ELR (cell line): ENCODE measurements at regions not wholly inside any gene's neighbourhood (a gene's known extent, or its start where the extent isn't known, plus 50 kb on each side); places are given as distances from the start of the nearest gene placed in this dataset.
"Not testable (repeated sequence)": the region's sequence is repeated elsewhere in the genome, so short reads cannot be mapped to it uniquely, and the experiment has no call there.

Experiments used
- DNase-seq: peaks from one replicate; pipeline ENCODE4 v3.0.0-alpha.2; 2015; ENCODE audit warnings: low read depth

DNA sequence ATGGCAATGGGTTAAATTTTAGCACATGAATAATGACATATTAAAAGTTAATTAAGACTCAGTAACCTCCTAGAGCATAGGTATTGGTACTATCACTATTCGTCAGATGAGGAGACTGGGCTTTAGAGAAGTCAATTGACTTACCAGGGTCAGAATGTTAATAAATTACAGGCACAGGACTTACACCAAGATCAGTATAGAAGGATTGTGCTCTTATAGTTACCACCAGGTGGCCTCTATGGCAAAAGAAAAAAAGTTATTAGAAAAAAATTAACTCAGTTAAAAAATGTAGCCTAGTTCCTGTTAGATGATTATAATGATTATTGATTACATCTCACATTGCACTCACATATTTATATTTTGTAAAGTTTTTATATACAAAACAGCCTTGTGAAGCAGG, 1163.7 kb downstream of the FAM181B start:
- no peak for DNase-seq

- DNase-seq = no peak
Observed at GRCh38 chr11:81568918-81569317, 1164.7 kb downstream of the FAM181B start.

- no peak for DNase-seq
Observed at GRCh38 chr11:81548123-81548522, 1185.5 kb downstream of the FAM181B start.

GRCh38 chr11:81539806-81540205, 1193.9 kb downstream of the FAM181B start:
- not testable (repeated sequence) for DNase-seq

DNA sequence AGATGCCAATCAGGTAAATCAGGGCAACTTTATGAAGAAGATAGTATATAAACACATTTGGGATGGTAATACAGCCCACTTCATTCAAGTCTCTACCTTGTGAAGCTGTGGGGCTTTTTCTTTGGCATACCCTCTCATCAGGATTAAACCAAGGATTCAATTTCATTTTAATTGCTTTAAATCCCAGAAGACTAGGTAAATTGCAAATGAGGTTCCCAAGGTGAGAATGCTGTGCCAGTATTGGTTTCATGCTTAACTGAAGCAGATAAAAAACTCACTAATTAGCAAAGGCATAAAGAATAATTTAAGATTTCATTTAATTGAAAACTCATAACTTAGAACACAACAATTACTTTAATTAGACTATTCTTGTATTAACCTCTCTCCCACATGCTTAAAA, 1218.1 kb downstream of the FAM181B start:
- DNase-seq = no peak

- DNase-seq = peak; percentile 38
Observed at GRCh38 chr11:81497202-81497804, 1236.4 kb downstream of the FAM181B start.

- DNase-seq = no peak
Observed at GRCh38 chr11:81496601-81497000, 1237.1 kb downstream of the FAM181B start.

- DNase-seq = no peak
Observed at GRCh38 chr11:81495699-81496292, 1237.9 kb downstream of the FAM181B start.

- no peak for DNase-seq
Observed at GRCh38 chr11:81494431-81494830, 1239.2 kb downstream of the FAM181B start.

- no peak for DNase-seq
Observed at GRCh38 chr11:81492923-81493445, 1240.7 kb downstream of the FAM181B start.

DNA sequence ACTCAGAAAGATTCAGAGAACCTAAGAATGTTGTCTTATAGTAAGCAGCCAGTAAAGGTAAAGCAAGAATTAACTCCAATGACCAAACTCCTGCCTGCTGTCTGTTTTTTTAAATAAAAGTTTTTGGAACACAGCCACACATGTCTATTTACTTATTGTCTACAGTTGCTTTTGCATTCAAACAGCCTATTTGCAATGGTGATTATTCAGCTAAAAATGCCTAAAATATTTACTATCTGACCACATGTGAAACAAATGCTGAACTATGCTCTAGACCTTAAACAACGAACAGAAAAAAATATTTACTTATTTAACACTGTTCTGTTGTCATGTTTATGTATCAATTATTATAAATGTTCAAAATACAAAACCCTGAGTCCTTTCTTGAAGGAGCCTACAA, 1246.6 kb downstream of the FAM181B start:
- no peak for DNase-seq

DNA sequence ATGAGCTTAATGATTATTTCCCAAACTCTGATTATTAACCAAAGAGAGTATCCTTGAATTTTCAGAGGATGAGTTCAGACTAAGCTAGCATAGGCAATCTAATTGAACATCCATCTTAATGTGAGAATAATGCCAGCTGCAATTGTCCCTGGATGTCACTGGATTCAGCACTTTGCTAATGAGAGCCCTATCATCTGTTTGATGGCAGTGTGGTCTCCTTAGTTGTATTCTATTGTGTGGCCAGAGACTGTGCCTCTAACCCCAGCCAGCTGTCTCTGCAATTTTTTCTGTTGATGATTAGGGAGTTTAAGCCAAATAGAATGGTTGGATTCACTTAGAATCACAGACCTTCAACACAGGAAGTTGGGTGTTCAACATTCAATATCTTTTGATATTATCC, 1249.5 kb downstream of the FAM181B start:
- no peak for DNase-seq

GRCh38 chr11:81477277-81477676, 1256.4 kb downstream of the FAM181B start:
- no peak for DNase-seq

DNA sequence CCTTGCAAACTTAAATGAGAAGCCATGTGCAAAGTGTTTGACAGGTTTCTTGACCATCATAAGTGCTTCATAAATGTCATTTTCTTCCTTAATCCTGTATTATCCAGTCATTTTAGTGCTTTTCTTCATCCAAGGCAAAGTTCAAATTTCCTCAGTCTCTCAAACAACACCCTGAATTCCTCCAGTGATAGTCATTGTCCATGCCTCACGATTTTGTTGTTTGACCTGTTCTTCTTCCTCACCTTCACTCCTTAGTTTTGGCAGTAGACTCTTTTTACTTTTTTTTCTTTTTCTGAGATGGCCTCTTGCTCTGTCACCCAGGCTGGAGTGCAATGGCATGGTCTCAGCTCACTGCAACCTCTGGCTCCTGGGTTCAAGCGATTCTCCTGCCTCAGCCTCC, 1257.3 kb downstream of the FAM181B start:
- DNase-seq = no peak

- no peak for DNase-seq
Observed at GRCh38 chr11:81472646-81473045, 1261.0 kb downstream of the FAM181B start.

DNA sequence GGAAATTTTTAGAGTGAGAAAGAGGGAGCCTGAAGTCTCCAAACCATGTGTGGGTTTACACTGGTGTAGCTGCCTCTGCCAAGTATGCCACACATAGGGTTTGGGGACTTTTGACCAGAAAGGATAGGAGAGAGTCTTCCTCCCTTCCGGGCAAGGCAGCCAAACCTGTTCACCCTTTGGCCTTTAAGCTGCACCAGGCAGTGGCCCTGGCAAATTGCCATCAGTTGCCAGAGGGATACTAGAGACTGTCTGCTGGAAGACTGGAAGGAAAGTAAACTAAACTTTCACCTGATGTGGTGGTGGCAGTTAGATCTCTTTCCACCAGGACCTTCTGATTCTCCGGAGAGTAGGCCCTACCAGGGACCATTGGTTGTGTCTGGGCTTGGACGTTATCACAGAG, 1263.2 kb downstream of the FAM181B start:
- DNase-seq = no peak

DNA sequence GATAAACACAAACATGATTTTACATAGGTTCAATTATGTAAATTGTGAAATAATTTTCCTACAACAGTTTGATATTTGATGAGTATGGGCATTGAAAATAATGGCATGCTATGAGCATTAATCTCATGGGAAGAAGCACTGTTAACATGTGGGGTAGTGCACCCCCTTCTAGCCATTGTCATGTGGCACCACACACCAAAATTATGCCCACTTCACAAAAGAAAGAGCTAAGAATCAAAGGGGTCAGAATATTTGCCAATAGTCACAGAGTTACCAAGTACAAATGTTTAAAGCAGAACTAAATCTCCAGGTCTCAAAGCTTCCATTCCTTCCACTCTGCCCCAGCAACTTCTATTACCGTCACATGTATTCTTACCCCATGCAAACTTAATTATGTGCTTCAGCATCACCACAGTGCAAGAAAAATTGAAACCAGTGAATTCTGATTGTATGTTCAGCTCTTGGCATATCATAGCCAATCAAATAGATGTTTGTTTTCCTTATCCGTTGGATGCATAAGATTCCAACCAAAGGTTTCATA, 1273.8 kb downstream of the FAM181B start:
- DNase-seq = no peak

DNA sequence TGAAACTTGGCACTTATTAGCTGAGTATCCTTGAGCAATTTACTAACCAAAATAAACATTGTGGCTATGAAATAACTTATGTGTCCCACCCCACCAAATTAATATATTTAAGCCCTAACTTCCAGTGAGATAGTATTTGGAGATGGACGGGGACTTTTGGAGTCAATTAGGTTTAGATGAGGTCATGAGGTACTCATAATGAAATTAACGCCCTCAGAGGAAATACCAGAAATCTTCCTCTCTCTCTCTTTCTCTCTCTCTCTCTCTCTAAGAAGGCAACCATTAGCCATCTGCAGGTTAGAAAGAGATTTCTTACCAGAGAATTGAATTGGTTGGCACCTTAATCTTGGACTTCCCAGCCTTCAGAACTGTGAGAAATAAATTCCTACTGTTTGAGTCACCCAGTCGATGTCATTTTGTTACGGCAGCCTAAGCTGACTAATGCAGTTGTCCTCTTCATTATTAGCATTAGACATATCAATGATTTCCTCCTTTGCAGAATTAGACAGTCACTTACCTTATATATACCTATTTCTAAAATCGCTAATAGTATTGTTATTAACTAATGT, 1284.0 kb downstream of the FAM181B start:
- no peak for DNase-seq

DNA sequence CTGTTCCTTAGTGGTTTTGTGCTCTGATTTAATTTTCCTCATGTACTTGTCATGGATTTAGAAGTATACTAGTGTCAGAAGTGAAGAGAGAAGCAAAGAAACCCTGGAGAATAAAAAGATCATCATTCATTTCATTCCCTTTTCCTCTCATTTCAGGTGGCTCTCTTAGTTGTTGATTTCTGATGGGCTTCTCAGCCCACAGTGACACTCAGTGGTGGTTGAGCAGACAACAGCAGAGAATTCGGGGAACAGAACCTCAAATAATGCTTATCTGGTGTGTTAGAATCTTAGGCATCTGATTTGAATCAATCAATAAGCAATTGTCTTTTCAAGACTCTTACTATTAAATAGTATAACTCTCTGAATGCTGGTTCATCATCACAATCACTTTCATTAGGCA, 1289.4 kb downstream of the FAM181B start:
- no peak for DNase-seq

- DNase-seq = no peak
Observed at GRCh38 chr11:81432333-81432732, 1301.3 kb downstream of the FAM181B start.

- DNase-seq = no peak
Observed at GRCh38 chr11:81424822-81425221, 1308.8 kb downstream of the FAM181B start.

GRCh38 chr11:81422402-81422801, 1311.3 kb downstream of the FAM181B start:
- DNase-seq = no peak

GRCh38 chr11:81421251-81421860, 1312.3 kb downstream of the FAM181B start:
- no peak for DNase-seq
